Daoy (cell line): ENCODE measurements at regions not wholly inside any gene's neighbourhood (a gene's known extent, or its start where the extent isn't known, plus 50 kb on each side); places are given as distances from the start of the nearest gene placed in this dataset.

Source experiments
- DNase-seq: peaks from one replicate; pipeline ENCODE4 v3.0.0-alpha.2; 2015; ENCODE audit warnings: low read depth

GRCh38 chr2:216918088-216918680 is 58.3 kb upstream of the TNP1 start:
- DNase-seq: peak; percentile 64

GRCh38 chr2:216916956-216917650 is 57.2 kb upstream of the TNP1 start:
- DNase-seq: no peak

GRCh38 chr2:216915557-216916150 is 55.8 kb upstream of the TNP1 start:
- no peak for DNase-seq

- no peak for DNase-seq
Measured at GRCh38 chr2:216914491-216914890, 54.6 kb upstream of the TNP1 start.

- peak; percentile 47 for DNase-seq
Measured at GRCh38 chr2:216911886-216912285, 52.0 kb upstream of the TNP1 start.

GRCh38 chr2:216911008-216911407 is 51.1 kb upstream of the TNP1 start:
- DNase-seq: no peak

- no peak for DNase-seq
Measured at GRCh38 chr2:216909541-216910210, 49.8 kb upstream of the TNP1 start.
